ENCODE measurements at regions not wholly inside any gene's neighbourhood (a gene's known extent, or its start where the extent isn't known, plus 50 kb on each side); places are given as distances from the start of the nearest gene placed in this dataset.

- POLR2A ChIA-PET = interaction anchor here (1.0 to 1.4 kb wide), 3 partner anchors 9 to 135 kb away, joined by 3 to 5 read pairs (median 4); no protein-coding TSS in a partner anchor
- Histone ChIP-seq H3K36me3 (ENCODE audit: insufficient read depth, low read length) (no peaks in the 10 kb centered on the region), H3K4me3 (ENCODE audit: low read length) (no peak overlapping the region), H3K27ac (ENCODE audit: low read depth in 1 of 2, low read length in 2 of 2) (no peak overlapping the region), H3K9me3 (ENCODE audit: control insufficient read depth in 1 of 2, insufficient read depth in 1 of 2, low read length in 2 of 2) (peaks cover 4 to 6% of the 10 kb centered on the region in 2 experiments), H3K27me3 (ENCODE audit: control insufficient read depth in 1 of 2, insufficient read depth in 2 of 2, low read length in 2 of 2) (no peaks in the 10 kb centered on the region), H3K4me1 (ENCODE audit: insufficient read depth, low read length) (peaks cover 11% of the 10 kb centered on the region)
- Mint-ChIP-seq H3K27ac (no peak overlapping the region), H3K4me3 (no peak overlapping the region), H3K27me3 (no peaks in the 10 kb centered on the region), H3K36me3 (ENCODE audit: low read depth) (no peaks in the 10 kb centered on the region), H3K9me3 (peaks cover 5% of the 10 kb centered on the region), H3K4me1 (ENCODE audit: low read depth) (peaks cover 18% of the 10 kb centered on the region)
- DNase-seq (no peak), ATAC-seq (ENCODE audit: poor library complexity) (no peak)
- no peak for TF ChIP-seq CTCF (IDR thresholded peaks at IDR 0.05)
- intact Hi-C loops (cut with DNase I, micrococcal nuclease) = no loop called here
- CTCF ChIA-PET = no interaction called here
These were observed 139.7 kb upstream of the CCND2 start for GRCh38 chr12:4133636-4134447.

GRCh38 chr12:4133029-4133428 is 140.5 kb upstream of the CCND2 start:
- H3K36me3 ChIP-seq (ENCODE audit: insufficient read depth, low read length) = no peaks in the 10 kb centered on the region
- intact Hi-C loops (cut with DNase I, micrococcal nuclease) = no loop called here
- ChIA-PET CTCF (no interaction called here), POLR2A (interaction anchor here (1.0 to 1.4 kb wide), 2 partner anchors 15 to 136 kb away, joined by 3 to 4 read pairs; no protein-coding TSS in a partner anchor)
- ATAC-seq (ENCODE audit: poor library complexity) = no peak
- no peaks in the 10 kb centered on the region for H3K27me3 ChIP-seq (ENCODE audit: control insufficient read depth in 1 of 2, insufficient read depth in 2 of 2, low read length in 2 of 2)
- no peak overlapping the region for H3K4me3 Mint-ChIP-seq
- no peak for DNase-seq
- no peak overlapping the region for H3K4me3 ChIP-seq (ENCODE audit: low read length)
- no peak overlapping the region for H3K27ac ChIP-seq (ENCODE audit: low read depth in 1 of 2, low read length in 2 of 2)
- H3K9me3 ChIP-seq (ENCODE audit: control insufficient read depth in 1 of 2, insufficient read depth in 1 of 2, low read length in 2 of 2) = peaks cover 4 to 6% of the 10 kb centered on the region in 2 experiments
- TF ChIP-seq CTCF (IDR thresholded peaks at IDR 0.05) = no peak
- H3K4me1 Mint-ChIP-seq (ENCODE audit: low read depth) = peaks cover 18% of the 10 kb centered on the region
- H3K4me1 ChIP-seq (ENCODE audit: insufficient read depth, low read length) = peaks cover 11% of the 10 kb centered on the region
- peaks cover 5% of the 10 kb centered on the region for H3K9me3 Mint-ChIP-seq
- no peak overlapping the region for H3K27ac Mint-ChIP-seq
- no peaks in the 10 kb centered on the region for H3K27me3 Mint-ChIP-seq
- H3K36me3 Mint-ChIP-seq (ENCODE audit: low read depth) = no peaks in the 10 kb centered on the region

GRCh38 chr12:4121506-4122020 is 152.0 kb upstream of the CCND2 start:
- ATAC-seq (ENCODE audit: poor library complexity) (no peak), DNase-seq (no peak)
- Mint-ChIP-seq H3K4me3 (no peak overlapping the region), H3K4me1 (ENCODE audit: low read depth) (peaks cover 30% of the 10 kb centered on the region), H3K9me3 (no peaks in the 10 kb centered on the region), H3K27ac (no peak overlapping the region), H3K27me3 (no peaks in the 10 kb centered on the region), H3K36me3 (ENCODE audit: low read depth) (no peaks in the 10 kb centered on the region)
- Histone ChIP-seq H3K9me3 (ENCODE audit: control insufficient read depth in 1 of 2, insufficient read depth in 1 of 2, low read length in 2 of 2) (no peaks in the 10 kb centered on the region), H3K27ac (ENCODE audit: low read depth in 1 of 2, low read length in 2 of 2) (no peak overlapping the region), H3K36me3 (ENCODE audit: insufficient read depth, low read length) (no peaks in the 10 kb centered on the region), H3K4me3 (ENCODE audit: low read length) (no peak overlapping the region), H3K4me1 (ENCODE audit: insufficient read depth, low read length) (peaks cover 31% of the 10 kb centered on the region), H3K27me3 (ENCODE audit: control insufficient read depth in 1 of 2, insufficient read depth in 2 of 2, low read length in 2 of 2) (no peaks in the 10 kb centered on the region)
- TF ChIP-seq CTCF (IDR thresholded peaks at IDR 0.05) = no peak
- intact Hi-C loops (cut with DNase I, micrococcal nuclease) = no loop called here
- ChIA-PET POLR2A (interaction anchor here (0.8 kb wide), 1 partner anchor 155 kb away, joined by 3 read pairs; no protein-coding TSS in a partner anchor), CTCF (no interaction called here)
